DOHH2 (cell line): ENCODE measurements at regions not wholly inside any gene's neighbourhood (a gene's known extent, or its start where the extent isn't known, plus 50 kb on each side); places are given as distances from the start of the nearest gene placed in this dataset.
"Not testable (repeated sequence)": the region's sequence is repeated elsewhere in the genome, so short reads cannot be mapped to it uniquely, and the experiment has no call there.

ENCODE experiments used
- H3F3A ChIP-seq: fragments of 200-600 bp; sonication (generic), shearing (Covaris generic); 2 replicates; pipeline ENCODE4 v1.6.0; 2016; ENCODE audit warnings: antibody characterized with exemption, mild to moderate bottlenecking; ENCODE audit not compliant: control insufficient read depth, insufficient read depth
- H3K27ac ChIP-seq: fragments of 200-600 bp; sonication (generic); 2 replicates; pipeline ENCODE4 v1.5.1; 2014; ENCODE audit warnings: low read depth, mild to moderate bottlenecking, low read length, moderate library complexity
- H3K27me3 ChIP-seq: fragments of 200-600 bp; sonication (generic); 2 replicates; pipeline ENCODE4 v1.6.1; 2014; ENCODE audit warnings: mild to moderate bottlenecking, low read length, mixed read lengths; ENCODE audit not compliant: control insufficient read depth
- H3K36me3 ChIP-seq: fragments of 200-600 bp; sonication (generic); 2 replicates; pipeline ENCODE4 v1.6.1; 2014; ENCODE audit warnings: mild to moderate bottlenecking, low read length, moderate library complexity, mixed read lengths; ENCODE audit not compliant: control insufficient read depth
- H3K4me1 ChIP-seq: fragments of 200-600 bp; sonication (generic); 2 replicates; pipeline ENCODE4 v1.6.1; 2014; ENCODE audit warnings: mild to moderate bottlenecking, low read length, mixed read lengths; ENCODE audit not compliant: control insufficient read depth
- H3K4me2 ChIP-seq: fragments of 200-600 bp; sonication (generic); 2 replicates; pipeline ENCODE4 v1.6.0; 2014; ENCODE audit warnings: mild to moderate bottlenecking, low read length, moderate library complexity
- H3K4me3 ChIP-seq: fragments of 200-600 bp; sonication (generic); 2 replicates; pipeline ENCODE4 v1.5.1; 2014; ENCODE audit warnings: mild to moderate bottlenecking, low read length, mixed read lengths
- H3K79me2 ChIP-seq: fragments of 200-600 bp; sonication (generic); 2 replicates; pipeline ENCODE4 v1.6.1; 2014; ENCODE audit warnings: mild to moderate bottlenecking, low read length, mixed read lengths; ENCODE audit not compliant: control insufficient read depth
- H3K9me2 ChIP-seq: fragments of 200-600 bp; sonication (generic); replicated peaks from 2 replicates; pipeline ENCODE4 v1.6.1; 2014; ENCODE audit warnings: mild to moderate bottlenecking, low read length, mixed read lengths; ENCODE audit not compliant: control insufficient read depth
- H3K9me3 ChIP-seq: fragments of 200-600 bp; sonication (generic); 2 replicates; pipeline ENCODE4 v1.6.1; 2014; ENCODE audit warnings: antibody characterized with exemption, low read length, mixed read lengths; ENCODE audit not compliant: control insufficient read depth, insufficient read depth
- H4K20me1 ChIP-seq: fragments of 200-600 bp; sonication (generic); 2 replicates; pipeline ENCODE4 v1.6.0; 2014; ENCODE audit warnings: low read depth, mild to moderate bottlenecking, antibody characterized with exemption, low read length, moderate library complexity; ENCODE audit not compliant: control insufficient read depth, insufficient read depth

- not testable (repeated sequence) for H3K4me2 ChIP-seq, H3K9me2 ChIP-seq, H3K9me3 ChIP-seq, H3K36me3 ChIP-seq, H3K4me1 ChIP-seq, H3K27ac ChIP-seq, H3K4me3 ChIP-seq, H3F3A ChIP-seq, H3K27me3 ChIP-seq, H4K20me1 ChIP-seq, H3K79me2 ChIP-seq
Observed at GRCh38 chr7:55694484-55694883, 122.2 kb upstream of the VOPP1 start.

- H4K20me1 ChIP-seq, H3K79me2 ChIP-seq, H3K4me1 ChIP-seq, H3K9me2 ChIP-seq, H3K36me3 ChIP-seq, H3K4me3 ChIP-seq, H3K27ac ChIP-seq, H3K27me3 ChIP-seq, H3K4me2 ChIP-seq, H3F3A ChIP-seq, H3K9me3 ChIP-seq: not testable (repeated sequence)
Observed at GRCh38 chr7:55688684-55689681, 116.7 kb upstream of the VOPP1 start.

GRCh38 chr7:55688261-55688660 is 116.0 kb upstream of the VOPP1 start:
- H3K4me3 ChIP-seq, H3K9me3 ChIP-seq, H3K79me2 ChIP-seq, H3K27me3 ChIP-seq, H3K9me2 ChIP-seq, H3K4me1 ChIP-seq, H3K27ac ChIP-seq, H3F3A ChIP-seq, H3K4me2 ChIP-seq, H4K20me1 ChIP-seq, H3K36me3 ChIP-seq: not testable (repeated sequence)

- H3K4me1 ChIP-seq, H4K20me1 ChIP-seq, H3K4me2 ChIP-seq, H3K4me3 ChIP-seq, H3K79me2 ChIP-seq, H3K36me3 ChIP-seq, H3K27ac ChIP-seq, H3K9me3 ChIP-seq, H3F3A ChIP-seq, H3K27me3 ChIP-seq, H3K9me2 ChIP-seq: not testable (repeated sequence)
Observed at GRCh38 chr7:55687252-55687651, 115.0 kb upstream of the VOPP1 start.

GRCh38 chr7:55686771-55687170 is 114.5 kb upstream of the VOPP1 start:
- H3K27me3 ChIP-seq, H3K4me2 ChIP-seq, H3K9me3 ChIP-seq, H4K20me1 ChIP-seq, H3K79me2 ChIP-seq, H3K9me2 ChIP-seq, H3K36me3 ChIP-seq, H3K27ac ChIP-seq, H3K4me3 ChIP-seq, H3K4me1 ChIP-seq, H3F3A ChIP-seq: not testable (repeated sequence)

GRCh38 chr7:55683501-55683900 is 111.2 kb upstream of the VOPP1 start:
- H3K36me3 ChIP-seq, H4K20me1 ChIP-seq, H3K4me1 ChIP-seq, H3K27me3 ChIP-seq, H3K4me2 ChIP-seq, H3K9me3 ChIP-seq, H3K27ac ChIP-seq, H3K4me3 ChIP-seq, H3K9me2 ChIP-seq, H3F3A ChIP-seq, H3K79me2 ChIP-seq: not testable (repeated sequence)

- not testable (repeated sequence) for H3K4me2 ChIP-seq, H3K27ac ChIP-seq, H3K36me3 ChIP-seq, H3K9me3 ChIP-seq, H3K4me3 ChIP-seq, H3F3A ChIP-seq, H3K27me3 ChIP-seq, H3K9me2 ChIP-seq, H3K79me2 ChIP-seq, H4K20me1 ChIP-seq, H3K4me1 ChIP-seq
Observed at GRCh38 chr7:55675589-55675988, 103.3 kb upstream of the VOPP1 start.

- H3K36me3 ChIP-seq, H3K27me3 ChIP-seq, H3K4me1 ChIP-seq, H3K9me2 ChIP-seq, H4K20me1 ChIP-seq, H3K4me2 ChIP-seq, H3K9me3 ChIP-seq, H3F3A ChIP-seq, H3K4me3 ChIP-seq, H3K79me2 ChIP-seq, H3K27ac ChIP-seq: not testable (repeated sequence)
Observed at GRCh38 chr7:55673525-55673924, 101.2 kb upstream of the VOPP1 start.
